Endothelial cell (in vitro differentiated cells): ENCODE measurements at regions not wholly inside any gene's neighbourhood (a gene's known extent, or its start where the extent isn't known, plus 50 kb on each side); places are given as distances from the start of the nearest gene placed in this dataset.

Experiments
- DNase-seq: peaks from one replicate; pipeline ENCODE4 v3.0.0; 2021; ENCODE audit warnings: low spot score
- H3K27ac Mint-ChIP-seq: one replicate; pipeline ENCODE4 v1.8.0; 2021; ENCODE audit warnings: mixed read lengths, inconsistent platforms; ENCODE audit not compliant: unreplicated experiment
- H3K27me3 Mint-ChIP-seq: one replicate; pipeline ENCODE4 v1.8.0; 2021; ENCODE audit warnings: mild to moderate bottlenecking, moderate library complexity, mixed read lengths, inconsistent platforms; ENCODE audit not compliant: unreplicated experiment
- H3K36me3 Mint-ChIP-seq: one replicate; pipeline ENCODE4 v1.8.0; 2021; ENCODE audit warnings: mild to moderate bottlenecking, low read depth, mixed read lengths, inconsistent platforms; ENCODE audit not compliant: unreplicated experiment
- H3K4me1 Mint-ChIP-seq: one replicate; pipeline ENCODE4 v1.8.0; 2021; ENCODE audit warnings: mild to moderate bottlenecking, mixed read lengths, inconsistent platforms; ENCODE audit not compliant: unreplicated experiment
- H3K4me3 Mint-ChIP-seq: one replicate; pipeline ENCODE4 v1.8.0; 2021; ENCODE audit warnings: mild to moderate bottlenecking, mixed read lengths, inconsistent platforms; ENCODE audit not compliant: unreplicated experiment
- H3K9me3 Mint-ChIP-seq: one replicate; pipeline ENCODE4 v1.8.0; 2021; ENCODE audit warnings: mixed read lengths, inconsistent platforms; ENCODE audit not compliant: unreplicated experiment
- TF ChIP-seq, protein P1 (sequence below): fragments of 200-600 bp; sonication (generic); IDR thresholded peaks from one replicate; pipeline ENCODE4 v1.5.0; 2021; ENCODE audit warnings: antibody characterized with exemption; ENCODE audit not compliant: unreplicated experiment

- H3K36me3 Mint-ChIP-seq = peaks cover 3% of the 10 kb centered on the region
- TF ChIP-seq, protein P1, sequence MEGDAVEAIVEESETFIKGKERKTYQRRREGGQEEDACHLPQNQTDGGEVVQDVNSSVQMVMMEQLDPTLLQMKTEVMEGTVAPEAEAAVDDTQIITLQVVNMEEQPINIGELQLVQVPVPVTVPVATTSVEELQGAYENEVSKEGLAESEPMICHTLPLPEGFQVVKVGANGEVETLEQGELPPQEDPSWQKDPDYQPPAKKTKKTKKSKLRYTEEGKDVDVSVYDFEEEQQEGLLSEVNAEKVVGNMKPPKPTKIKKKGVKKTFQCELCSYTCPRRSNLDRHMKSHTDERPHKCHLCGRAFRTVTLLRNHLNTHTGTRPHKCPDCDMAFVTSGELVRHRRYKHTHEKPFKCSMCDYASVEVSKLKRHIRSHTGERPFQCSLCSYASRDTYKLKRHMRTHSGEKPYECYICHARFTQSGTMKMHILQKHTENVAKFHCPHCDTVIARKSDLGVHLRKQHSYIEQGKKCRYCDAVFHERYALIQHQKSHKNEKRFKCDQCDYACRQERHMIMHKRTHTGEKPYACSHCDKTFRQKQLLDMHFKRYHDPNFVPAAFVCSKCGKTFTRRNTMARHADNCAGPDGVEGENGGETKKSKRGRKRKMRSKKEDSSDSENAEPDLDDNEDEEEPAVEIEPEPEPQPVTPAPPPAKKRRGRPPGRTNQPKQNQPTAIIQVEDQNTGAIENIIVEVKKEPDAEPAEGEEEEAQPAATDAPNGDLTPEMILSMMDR = no peak
- H3K4me3 Mint-ChIP-seq = no peak overlapping the region
- H3K4me1 Mint-ChIP-seq = no peaks in the 10 kb centered on the region
- no peak overlapping the region for H3K27ac Mint-ChIP-seq
- peaks cover 2% of the 10 kb centered on the region for H3K27me3 Mint-ChIP-seq
- no peak for DNase-seq
- H3K9me3 Mint-ChIP-seq = peaks cover 4% of the 10 kb centered on the region
Measured at GRCh38 chr6:101066481-101066880, 185.4 kb upstream of the ASCC3 start.

- TF ChIP-seq, protein P1 = no peak
- Mint-ChIP-seq H3K27me3 (peaks cover 2% of the 10 kb centered on the region), H3K36me3 (peaks cover 3% of the 10 kb centered on the region), H3K4me1 (no peaks in the 10 kb centered on the region), H3K27ac (no peak overlapping the region), H3K9me3 (peaks cover 4% of the 10 kb centered on the region), H3K4me3 (no peak overlapping the region)
- no peak for DNase-seq
Measured at GRCh38 chr6:101069191-101069795, 188.2 kb upstream of the ASCC3 start.

- Mint-ChIP-seq H3K4me1 (no peaks in the 10 kb centered on the region), H3K4me3 (no peak overlapping the region), H3K9me3 (peaks cover 4% of the 10 kb centered on the region), H3K27ac (no peak overlapping the region), H3K27me3 (peaks cover 2% of the 10 kb centered on the region), H3K36me3 (peaks cover 3% of the 10 kb centered on the region)
- TF ChIP-seq, protein P1 = no peak
- no peak for DNase-seq
Measured at GRCh38 chr6:101070044-101070608, 189.0 kb upstream of the ASCC3 start.

- no peak overlapping the region for H3K4me3 Mint-ChIP-seq
- H3K27me3 Mint-ChIP-seq = no peaks in the 10 kb centered on the region
- DNase-seq = no peak
- no peaks in the 10 kb centered on the region for H3K36me3 Mint-ChIP-seq
- no peaks in the 10 kb centered on the region for H3K9me3 Mint-ChIP-seq
- TF ChIP-seq, protein P1 = no peak
- H3K4me1 Mint-ChIP-seq = no peaks in the 10 kb centered on the region
- H3K27ac Mint-ChIP-seq = no peak overlapping the region
Measured at GRCh38 chr6:101077344-101077743, 196.2 kb upstream of the ASCC3 start.

DNA sequence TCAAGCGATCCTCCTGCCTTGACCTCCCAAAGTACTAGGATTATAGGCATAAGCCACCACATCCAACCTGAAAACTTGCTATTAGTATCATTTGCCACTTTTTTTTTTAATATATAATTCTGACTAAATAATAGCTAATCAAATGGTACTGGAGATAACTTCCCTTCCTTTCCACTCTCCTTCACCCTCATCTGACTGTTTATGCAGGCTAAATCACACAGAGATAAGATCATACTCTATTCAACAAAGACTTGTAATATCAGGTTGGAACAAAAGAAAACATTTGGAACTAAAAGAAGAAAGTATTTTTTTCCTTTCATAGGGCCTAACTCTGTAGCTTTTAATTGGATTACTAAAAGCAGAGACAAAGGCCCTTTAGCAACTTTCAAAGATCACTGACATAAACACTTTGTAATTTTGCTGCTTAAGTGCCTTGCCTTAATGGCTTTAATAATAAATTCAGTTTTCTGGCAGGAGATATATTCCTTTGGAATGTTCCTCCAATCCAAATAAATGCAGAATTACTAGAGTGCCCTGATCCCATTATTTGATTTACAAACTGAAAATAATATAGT is 198.7 kb upstream of the ASCC3 start:
- Mint-ChIP-seq H3K27me3 (no peaks in the 10 kb centered on the region), H3K4me1 (peaks cover 3% of the 10 kb centered on the region), H3K36me3 (no peaks in the 10 kb centered on the region), H3K4me3 (no peak overlapping the region), H3K9me3 (no peaks in the 10 kb centered on the region), H3K27ac (no peak overlapping the region)
- DNase-seq = no peak
- TF ChIP-seq, protein P1 = no peak
